SK-N-SH (cell line): ENCODE measurements at regions not wholly inside any gene's neighbourhood (a gene's known extent, or its start where the extent isn't known, plus 50 kb on each side); places are given as distances from the start of the nearest gene placed in this dataset.
"Not testable (repeated sequence)": the region's sequence is repeated elsewhere in the genome, so short reads cannot be mapped to it uniquely, and the experiment has no call there.

Experiments used
- CTCF ChIA-PET: fragments of 300-600, 350-600 bp; formaldehyde crosslinking; extraction: SDS; loops from one replicate; lab custom pipeline; 2021; lab: Yijun Ruan, JAX
- POLR2A ChIA-PET: fragments of 350-600 bp; sonication (Branson Sonifier 250); formaldehyde crosslinking; extraction: SDS; loops from one replicate; lab custom pipeline; 2020; ENCODE audit warnings: antibody characterized with exemption, inconsistent platforms; lab: Yijun Ruan, JAX
- DNase-seq: peaks from one replicate; pipeline ENCODE4 v3.0.0; 2012
- H2AFZ ChIP-seq: fragments of 200-600 bp; sonication (generic); 2 replicates; pipeline ENCODE4 v1.8.1; 2016; ENCODE audit warnings: antibody characterized with exemption, mild to moderate bottlenecking, low read depth
- H3F3A ChIP-seq: fragments of 200-600 bp; sonication (generic); replicated peaks from 2 replicates; pipeline ENCODE3; 2016; ENCODE audit warnings: antibody characterized with exemption, mild to moderate bottlenecking; ENCODE audit not compliant: insufficient read depth
- H3K27ac ChIP-seq, 2 experiments: fragments of 200-500 bp in 1 of 2; fragments of 200-600 bp in 1 of 2; sonication (Bioruptor generic) in 1 of 2; sonication (generic), shearing (Covaris generic) in 1 of 2; 2 replicates each; pipeline versions ENCODE4 v1.5.1 to v1.6.1; 2014 to 2016; ENCODE audit warnings: low read depth in 2 of 2, inconsistent platforms in 1 of 2, low read length in 1 of 2, mild to moderate bottlenecking in 1 of 2, mixed read lengths in 1 of 2
- H3K27me3 ChIP-seq: fragments of 200-600 bp; sonication (generic), shearing (Covaris generic); 2 replicates; pipeline ENCODE4 v1.6.1; 2016; ENCODE audit warnings: mixed run types; ENCODE audit not compliant: insufficient read depth
- H3K36me3 ChIP-seq, 2 experiments: fragments of 200-500 bp in 1 of 2; fragments of 200-600 bp in 1 of 2; sonication (Bioruptor generic) in 1 of 2; sonication (generic) in 1 of 2; replicated peaks in 1 of 2; 2 replicates each; pipeline versions ENCODE3 to v1.5.1; 2014 to 2016; ENCODE audit warnings: low read length in 1 of 2, mild to moderate bottlenecking in 1 of 2; ENCODE audit not compliant: insufficient read depth in 2 of 2, control insufficient read depth in 1 of 2
- H3K4me1 ChIP-seq, 2 experiments: fragments of 200-500 bp in 1 of 2; fragments of 200-600 bp in 1 of 2; sonication (Bioruptor generic) in 1 of 2; sonication (generic), shearing (Covaris generic) in 1 of 2; 2 replicates each; pipeline versions ENCODE4 v1.5.1 to v1.6.1; 2014 to 2016; ENCODE audit warnings: low read depth in 1 of 2, low read length in 1 of 2, mixed run types in 1 of 2; ENCODE audit not compliant: insufficient read depth in 2 of 2, control insufficient read depth in 1 of 2
- H3K4me2 ChIP-seq: fragments of 200-600 bp; sonication (generic), shearing (Covaris generic); 2 replicates; pipeline ENCODE4 v1.6.1; 2017; ENCODE audit warnings: mixed run types
- H3K4me3 ChIP-seq, 2 experiments: fragments of 200-500 bp in 1 of 2; fragments of 200-600 bp in 1 of 2; sonication (Bioruptor generic) in 1 of 2; sonication (generic), shearing (Covaris generic) in 1 of 2; 2 replicates each; pipeline versions ENCODE4 v1.5.1 to v1.8.1; 2014 to 2016; ENCODE audit warnings: low read depth in 2 of 2, inconsistent platforms in 1 of 2, low read length in 1 of 2, mild to moderate bottlenecking in 1 of 2, mixed read lengths in 1 of 2, moderate library complexity in 1 of 2
- H3K79me2 ChIP-seq: fragments of 200-600 bp; sonication (generic); 2 replicates; pipeline ENCODE4 v1.8.1; 2017; ENCODE audit warnings: mild to moderate bottlenecking; ENCODE audit not compliant: insufficient read depth
- H3K9ac ChIP-seq: fragments of 200-600 bp; sonication (generic); 2 replicates; pipeline ENCODE4 v1.6.1; 2017; ENCODE audit warnings: mixed run types
- H3K9me2 ChIP-seq: fragments of 200-600 bp; sonication (generic); 2 replicates; pipeline ENCODE4 v1.6.1; 2017; ENCODE audit warnings: mixed run types
- H3K9me3 ChIP-seq: fragments of 200-600 bp; sonication (generic); 2 replicates; pipeline ENCODE4 v1.6.1; 2017; ENCODE audit warnings: mixed run types, mild to moderate bottlenecking, moderate library complexity
- H4K20me1 ChIP-seq: fragments of 200-600 bp; sonication (generic); 2 replicates; pipeline ENCODE4 v1.6.1; 2017; ENCODE audit warnings: mild to moderate bottlenecking, mixed run types; ENCODE audit not compliant: insufficient read depth
- FOSL2 ChIP-seq: IDR thresholded peaks from 2 replicates; pipeline ENCODE4 v1.4.0; 2012; ENCODE audit warnings: low read depth, mild to moderate bottlenecking, moderate library complexity, borderline replicate concordance
- FOXJ3 ChIP-seq: sonication (generic); formaldehyde crosslinking; IDR thresholded peaks from 2 replicates; pipeline ENCODE4 v1.5.1; 2020; ENCODE audit warnings: mild to moderate bottlenecking, missing genetic modification reagents
- GATA2 ChIP-seq: sonication (generic); formaldehyde crosslinking; IDR thresholded peaks from 2 replicates; pipeline ENCODE4 v1.5.0; 2020; ENCODE audit warnings: mild to moderate bottlenecking, missing genetic modification reagents
- JUND ChIP-seq: IDR thresholded peaks from 2 replicates; pipeline ENCODE4 v1.4.0; 2012
- MXI1 ChIP-seq: IDR thresholded peaks from 2 replicates; pipeline ENCODE4 v1.6.1; 2012; ENCODE audit warnings: mild to moderate bottlenecking, low read depth, low read length, improper control_type of control experiment
- POLR2AphosphoS5 ChIP-seq: IDR thresholded peaks from 2 replicates; pipeline ENCODE4 v1.6.1; 2012; ENCODE audit warnings: low read depth, low read length
- RAD21 ChIP-seq: IDR thresholded peaks from 2 replicates; pipeline ENCODE4 v1.6.1; 2012; ENCODE audit warnings: mild to moderate bottlenecking, low read length
- RCOR1 ChIP-seq: fragments of 150-350 bp; IDR thresholded peaks from 2 replicates; pipeline ENCODE4 v1.6.1; 2017; ENCODE audit warnings: antibody characterized with exemption, low read length
- WGBS: methylation state at CpG from one replicate; pipeline ENCODE4 v1.1.6; 2017; ENCODE audit warnings: low lambda C conversion rate; 5-methylcytosine and 5-hydroxymethylcytosine counted together
- TF ChIP-seq, protein P1 (sequence below): fragments of 150-350 bp; IDR thresholded peaks from 2 replicates; pipeline ENCODE4 v1.6.1; 2017; ENCODE audit warnings: antibody characterized with exemption, low read length, low read depth, borderline replicate concordance
- TF ChIP-seq, protein P2 (sequence below): IDR thresholded peaks from 2 replicates; pipeline ENCODE4 v1.6.1; 2012; ENCODE audit warnings: mild to moderate bottlenecking, low read depth, low read length, moderate library complexity
- TF ChIP-seq, protein P3 (sequence below): IDR thresholded peaks from 2 replicates; pipeline ENCODE4 v1.4.0; 2012; ENCODE audit warnings: low read depth

DNA sequence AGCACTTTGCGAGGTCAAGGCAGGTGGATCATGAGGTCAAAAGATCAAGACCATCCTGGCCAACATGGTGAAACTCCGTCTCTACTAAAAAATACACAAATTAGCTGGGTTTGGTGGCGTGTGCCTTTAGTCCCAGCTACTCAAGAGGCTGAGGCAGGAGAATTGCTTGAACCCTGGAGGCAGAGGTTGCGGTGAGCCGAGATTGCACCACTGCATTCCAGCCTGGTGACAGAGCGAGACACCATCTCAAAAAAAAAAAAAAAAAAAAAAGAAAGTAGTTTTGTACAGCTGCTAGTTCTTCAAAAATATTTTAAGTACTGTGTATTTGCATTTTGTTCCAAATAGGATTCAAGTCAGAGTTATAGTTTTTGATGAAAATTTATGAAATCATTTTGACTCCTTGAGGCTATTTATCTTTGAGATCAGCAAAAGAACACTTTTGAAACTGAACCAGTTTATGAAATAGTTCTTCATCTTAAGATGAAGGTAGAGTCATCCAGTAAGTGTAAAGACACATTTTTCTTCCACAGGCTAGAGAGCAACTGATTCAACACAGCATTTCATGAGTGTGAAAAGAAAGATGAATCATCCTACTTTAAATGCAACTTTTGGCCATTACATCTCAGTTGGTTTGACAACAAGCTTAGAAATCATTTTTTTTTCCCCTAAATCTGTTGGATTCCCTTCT, 416.5 kb upstream of the KCNMB2 start:
- DNase-seq, H3K9me3 ChIP-seq, H3K4me3 ChIP-seq, H3K9me2 ChIP-seq, H3K36me3 ChIP-seq, H3K4me1 ChIP-seq, H2AFZ ChIP-seq, H3K4me2 ChIP-seq, POLR2A ChIA-PET, H3F3A ChIP-seq, H4K20me1 ChIP-seq, H3K9ac ChIP-seq, H3K27me3 ChIP-seq, H3K79me2 ChIP-seq: not testable (repeated sequence)
- CTCF ChIA-PET, result interaction anchor here (0.9 kb wide), 1 partner anchor 19 kb away, joined by 3 read pairs; no protein-coding TSS in a partner anchor
- 0 out of 4 replicates have a peak overlapping the region, but pooled peaks of 1 of the 2 experiments have one; percentile 8 for H3K27ac ChIP-seq
- peak; percentile 27; the same call in 1 of the 2 replicates for TF ChIP-seq FOSL2
- WGBS, result 77% methylated on average over 5 of the region's 6 CpGs

DNA sequence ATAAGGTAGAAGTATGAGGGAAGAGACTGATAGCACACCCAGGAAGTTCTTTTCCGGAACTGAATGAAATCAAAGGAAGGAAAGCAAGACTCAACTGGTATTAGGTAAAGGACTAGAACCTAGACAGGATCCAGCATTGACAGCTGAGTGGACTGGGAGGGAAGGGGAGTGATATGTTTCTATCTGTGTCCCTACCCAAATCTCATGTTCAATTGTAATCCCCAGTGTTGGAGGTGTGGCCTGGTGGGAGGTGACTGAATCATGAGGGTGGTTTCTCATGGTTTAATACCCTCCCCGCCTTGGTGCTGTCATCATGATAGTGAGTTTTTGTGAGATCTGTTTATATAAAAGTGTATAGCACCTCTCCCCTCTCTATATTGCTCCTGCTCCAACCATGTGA, 415.9 kb upstream of the KCNMB2 start:
- no peaks in the 10 kb centered on the region for H3K9me2 ChIP-seq
- H3F3A ChIP-seq, result no peaks in the 10 kb centered on the region
- H4K20me1 ChIP-seq, result no peaks in the 10 kb centered on the region
- no peak overlapping the region for H2AFZ ChIP-seq
- ChIA-PET POLR2A (no interaction called here), CTCF (no interaction called here)
- no peaks in the 10 kb centered on the region for H3K9me3 ChIP-seq
- H3K9ac ChIP-seq, result no peak overlapping the region
- WGBS, result 85% methylated on average over 2 of the region's 2 CpGs
- H3K27me3 ChIP-seq, result no peaks in the 10 kb centered on the region
- 0 out of 4 replicates have a peak overlapping the region, but pooled peaks of 1 of the 2 experiments have one; percentile 8 for H3K27ac ChIP-seq
- DNase-seq, result no peak
- no peaks in the 10 kb centered on the region; a peak in 1 of 4 replicates for H3K4me1 ChIP-seq
- no peaks in the 10 kb centered on the region for H3K79me2 ChIP-seq
- H3K4me3 ChIP-seq, result no peak overlapping the region
- no peak overlapping the region for H3K4me2 ChIP-seq
- no peaks in the 10 kb centered on the region for H3K36me3 ChIP-seq
- TF ChIP-seq RAD21 (no peak), POLR2AphosphoS5 (no peak), RCOR1 (no peak), FOXJ3 (CRISPR knock-in tag) (no peak), FOSL2 (no peak), JUND (no peak), MXI1 (no peak), GATA2 (no peak)
- TF ChIP-seq, protein P1, sequence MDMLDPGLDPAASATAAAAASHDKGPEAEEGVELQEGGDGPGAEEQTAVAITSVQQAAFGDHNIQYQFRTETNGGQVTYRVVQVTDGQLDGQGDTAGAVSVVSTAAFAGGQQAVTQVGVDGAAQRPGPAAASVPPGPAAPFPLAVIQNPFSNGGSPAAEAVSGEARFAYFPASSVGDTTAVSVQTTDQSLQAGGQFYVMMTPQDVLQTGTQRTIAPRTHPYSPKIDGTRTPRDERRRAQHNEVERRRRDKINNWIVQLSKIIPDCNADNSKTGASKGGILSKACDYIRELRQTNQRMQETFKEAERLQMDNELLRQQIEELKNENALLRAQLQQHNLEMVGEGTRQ, result no peak
- TF ChIP-seq, protein P2, sequence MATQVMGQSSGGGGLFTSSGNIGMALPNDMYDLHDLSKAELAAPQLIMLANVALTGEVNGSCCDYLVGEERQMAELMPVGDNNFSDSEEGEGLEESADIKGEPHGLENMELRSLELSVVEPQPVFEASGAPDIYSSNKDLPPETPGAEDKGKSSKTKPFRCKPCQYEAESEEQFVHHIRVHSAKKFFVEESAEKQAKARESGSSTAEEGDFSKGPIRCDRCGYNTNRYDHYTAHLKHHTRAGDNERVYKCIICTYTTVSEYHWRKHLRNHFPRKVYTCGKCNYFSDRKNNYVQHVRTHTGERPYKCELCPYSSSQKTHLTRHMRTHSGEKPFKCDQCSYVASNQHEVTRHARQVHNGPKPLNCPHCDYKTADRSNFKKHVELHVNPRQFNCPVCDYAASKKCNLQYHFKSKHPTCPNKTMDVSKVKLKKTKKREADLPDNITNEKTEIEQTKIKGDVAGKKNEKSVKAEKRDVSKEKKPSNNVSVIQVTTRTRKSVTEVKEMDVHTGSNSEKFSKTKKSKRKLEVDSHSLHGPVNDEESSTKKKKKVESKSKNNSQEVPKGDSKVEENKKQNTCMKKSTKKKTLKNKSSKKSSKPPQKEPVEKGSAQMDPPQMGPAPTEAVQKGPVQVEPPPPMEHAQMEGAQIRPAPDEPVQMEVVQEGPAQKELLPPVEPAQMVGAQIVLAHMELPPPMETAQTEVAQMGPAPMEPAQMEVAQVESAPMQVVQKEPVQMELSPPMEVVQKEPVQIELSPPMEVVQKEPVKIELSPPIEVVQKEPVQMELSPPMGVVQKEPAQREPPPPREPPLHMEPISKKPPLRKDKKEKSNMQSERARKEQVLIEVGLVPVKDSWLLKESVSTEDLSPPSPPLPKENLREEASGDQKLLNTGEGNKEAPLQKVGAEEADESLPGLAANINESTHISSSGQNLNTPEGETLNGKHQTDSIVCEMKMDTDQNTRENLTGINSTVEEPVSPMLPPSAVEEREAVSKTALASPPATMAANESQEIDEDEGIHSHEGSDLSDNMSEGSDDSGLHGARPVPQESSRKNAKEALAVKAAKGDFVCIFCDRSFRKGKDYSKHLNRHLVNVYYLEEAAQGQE, result no peak
- TF ChIP-seq, protein P3, sequence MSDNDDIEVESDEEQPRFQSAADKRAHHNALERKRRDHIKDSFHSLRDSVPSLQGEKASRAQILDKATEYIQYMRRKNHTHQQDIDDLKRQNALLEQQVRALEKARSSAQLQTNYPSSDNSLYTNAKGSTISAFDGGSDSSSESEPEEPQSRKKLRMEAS, result no peak
